ENCODE measurements at regions not wholly inside any gene's neighbourhood (a gene's known extent, or its start where the extent isn't known, plus 50 kb on each side); places are given as distances from the start of the nearest gene placed in this dataset.

GRCh38 chr16:55014022-55014421 lies 83.4 kb downstream of the IRX5 start:
- TF ChIP-seq POLR2A (IDR thresholded peaks at IDR 0.05; ENCODE audit: low read length) (no peak), GATA1 (IDR thresholded peaks at IDR 0.05; ENCODE audit: low read depth, low read length) (no peak)

Data from erythroblast (primary cell).